NCI-H1417 treated with DMSO at 0.1 percent for 48 hours (cell line): ENCODE measurements at regions not wholly inside any gene's neighbourhood (a gene's known extent, or its start where the extent isn't known, plus 50 kb on each side); places are given as distances from the start of the nearest gene placed in this dataset.

Experiments used
- DNase-seq: peaks from one replicate; lab custom pipeline; 2025; lab: John Stamatoyannopoulos, UW

GRCh38 chr21:17900281-17900989 lies 81.3 kb upstream of the C21orf91 start:
- DNase-seq, result no peak

GRCh38 chr21:17889171-17889570 lies 70.0 kb upstream of the C21orf91 start:
- no peak for DNase-seq

- DNase-seq, result no peak
Measured at GRCh38 chr21:17869115-17869514, 50.0 kb upstream of the C21orf91 start.
